Bronchial epithelial cell (primary cell): ENCODE measurements at regions not wholly inside any gene's neighbourhood (a gene's known extent, or its start where the extent isn't known, plus 50 kb on each side); places are given as distances from the start of the nearest gene placed in this dataset.

Experiments
- DNase-seq: peaks from one replicate; pipeline ENCODE4 v3.0.0-alpha.2; 2010; ENCODE audit warnings: low read depth
- FAIRE-seq: peaks from 2 replicates; lab custom pipeline; 2011; peaks lifted over from hg19 to GRCh38; lab: Jason Lieb, UNC
- H3K27me3 ChIP-seq: 2 replicates; pipeline ENCODE4 v1.5.1; 2011; ENCODE audit warnings: low read length; ENCODE audit not compliant: control insufficient read depth, insufficient read depth
- H3K36me3 ChIP-seq: 2 replicates; pipeline ENCODE4 v1.5.1; 2011; ENCODE audit warnings: low read length; ENCODE audit not compliant: control insufficient read depth, insufficient read depth
- H3K4me3 ChIP-seq: 2 replicates; pipeline ENCODE4 v1.5.1; 2011; ENCODE audit warnings: mild to moderate bottlenecking, low read depth, low read length, control low read depth
- TF ChIP-seq, protein P1 (sequence below): IDR thresholded peaks from 2 replicates; pipeline ENCODE4 v1.5.1; 2011; ENCODE audit warnings: mild to moderate bottlenecking, moderate library complexity, low read length, control low read depth, inconsistent platforms; ENCODE audit not compliant: insufficient read depth, severe bottlenecking

DNA sequence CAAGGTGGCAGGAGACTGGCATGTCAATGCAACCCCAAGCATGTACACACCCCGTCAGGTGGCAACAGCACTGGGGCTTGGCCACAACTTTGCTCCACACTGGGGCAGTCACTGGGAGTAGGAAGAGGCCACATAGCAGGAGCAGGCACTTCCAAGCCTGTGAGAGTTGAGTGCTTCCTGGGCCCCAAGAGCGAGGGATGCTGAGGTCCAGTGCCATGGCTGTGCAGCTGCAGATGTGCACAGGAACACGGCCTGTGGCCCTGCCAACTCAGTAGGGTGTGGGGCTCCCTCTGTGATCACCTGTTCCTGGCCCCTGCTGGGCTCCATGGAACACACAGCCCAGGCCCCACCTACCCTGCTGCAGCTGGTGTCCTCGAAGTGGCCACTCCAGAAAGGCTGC, 932.8 kb upstream of the SORCS1 start:
- FAIRE-seq, result no peak
- no peak for DNase-seq
- TF ChIP-seq, protein P1, sequence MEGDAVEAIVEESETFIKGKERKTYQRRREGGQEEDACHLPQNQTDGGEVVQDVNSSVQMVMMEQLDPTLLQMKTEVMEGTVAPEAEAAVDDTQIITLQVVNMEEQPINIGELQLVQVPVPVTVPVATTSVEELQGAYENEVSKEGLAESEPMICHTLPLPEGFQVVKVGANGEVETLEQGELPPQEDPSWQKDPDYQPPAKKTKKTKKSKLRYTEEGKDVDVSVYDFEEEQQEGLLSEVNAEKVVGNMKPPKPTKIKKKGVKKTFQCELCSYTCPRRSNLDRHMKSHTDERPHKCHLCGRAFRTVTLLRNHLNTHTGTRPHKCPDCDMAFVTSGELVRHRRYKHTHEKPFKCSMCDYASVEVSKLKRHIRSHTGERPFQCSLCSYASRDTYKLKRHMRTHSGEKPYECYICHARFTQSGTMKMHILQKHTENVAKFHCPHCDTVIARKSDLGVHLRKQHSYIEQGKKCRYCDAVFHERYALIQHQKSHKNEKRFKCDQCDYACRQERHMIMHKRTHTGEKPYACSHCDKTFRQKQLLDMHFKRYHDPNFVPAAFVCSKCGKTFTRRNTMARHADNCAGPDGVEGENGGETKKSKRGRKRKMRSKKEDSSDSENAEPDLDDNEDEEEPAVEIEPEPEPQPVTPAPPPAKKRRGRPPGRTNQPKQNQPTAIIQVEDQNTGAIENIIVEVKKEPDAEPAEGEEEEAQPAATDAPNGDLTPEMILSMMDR, result no peak
- no peaks in the 10 kb centered on the region for H3K36me3 ChIP-seq
- no peaks in the 10 kb centered on the region for H3K27me3 ChIP-seq
- no peak overlapping the region for H3K4me3 ChIP-seq

DNA sequence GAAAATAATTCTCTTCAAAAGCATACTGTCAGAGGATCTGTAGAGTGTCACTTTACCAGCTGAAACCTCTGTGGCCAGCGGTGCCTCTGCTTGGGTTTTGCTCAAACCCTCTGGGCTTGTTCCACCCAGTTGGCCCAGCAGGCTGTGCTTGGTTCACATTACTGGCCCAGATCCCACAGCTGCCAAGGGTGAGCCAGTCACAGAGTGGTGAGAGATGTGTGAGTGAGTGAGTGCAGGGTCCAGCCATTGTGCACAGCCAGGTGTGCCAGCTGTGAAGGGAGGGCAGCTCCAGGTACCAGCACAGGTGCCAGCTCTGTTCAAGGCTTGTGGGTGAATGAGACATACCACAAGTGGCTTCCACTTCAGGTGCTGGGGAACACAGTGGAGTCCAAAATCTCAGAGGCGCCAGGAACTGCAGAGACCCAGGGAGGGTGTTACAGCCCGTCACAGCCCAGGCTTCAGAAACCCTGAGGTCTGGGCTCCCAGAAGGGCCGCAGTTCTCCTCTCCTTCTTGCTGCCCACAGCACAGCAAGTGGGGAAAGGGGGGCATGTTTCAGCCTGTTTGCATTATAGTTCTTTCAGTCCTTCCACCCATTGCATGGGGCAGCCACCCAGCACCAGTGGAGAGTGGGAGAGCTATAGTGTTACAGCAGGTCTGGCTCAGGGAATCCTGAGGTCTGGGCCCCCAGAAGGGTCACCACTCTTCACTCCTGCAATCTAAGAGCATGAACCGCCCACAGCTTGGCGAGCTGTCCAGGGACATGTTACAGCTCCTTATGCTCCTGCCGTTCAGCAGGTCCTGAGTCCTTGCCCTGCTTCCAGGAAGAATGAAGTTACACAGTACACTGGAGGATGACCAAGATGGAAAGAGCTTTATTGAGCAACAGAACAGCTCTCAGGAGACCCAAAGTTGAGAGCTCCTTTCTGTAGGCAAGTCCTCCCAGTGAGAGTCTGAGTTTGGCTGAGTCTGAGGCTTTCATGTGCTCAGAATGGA, 931.7 kb upstream of the SORCS1 start:
- DNase-seq (peak; percentile 5), FAIRE-seq (no peak)
- TF ChIP-seq, protein P1, result no peak
- no peaks in the 10 kb centered on the region for H3K27me3 ChIP-seq
- H3K36me3 ChIP-seq, result no peaks in the 10 kb centered on the region
- H3K4me3 ChIP-seq, result no peak overlapping the region

DNA sequence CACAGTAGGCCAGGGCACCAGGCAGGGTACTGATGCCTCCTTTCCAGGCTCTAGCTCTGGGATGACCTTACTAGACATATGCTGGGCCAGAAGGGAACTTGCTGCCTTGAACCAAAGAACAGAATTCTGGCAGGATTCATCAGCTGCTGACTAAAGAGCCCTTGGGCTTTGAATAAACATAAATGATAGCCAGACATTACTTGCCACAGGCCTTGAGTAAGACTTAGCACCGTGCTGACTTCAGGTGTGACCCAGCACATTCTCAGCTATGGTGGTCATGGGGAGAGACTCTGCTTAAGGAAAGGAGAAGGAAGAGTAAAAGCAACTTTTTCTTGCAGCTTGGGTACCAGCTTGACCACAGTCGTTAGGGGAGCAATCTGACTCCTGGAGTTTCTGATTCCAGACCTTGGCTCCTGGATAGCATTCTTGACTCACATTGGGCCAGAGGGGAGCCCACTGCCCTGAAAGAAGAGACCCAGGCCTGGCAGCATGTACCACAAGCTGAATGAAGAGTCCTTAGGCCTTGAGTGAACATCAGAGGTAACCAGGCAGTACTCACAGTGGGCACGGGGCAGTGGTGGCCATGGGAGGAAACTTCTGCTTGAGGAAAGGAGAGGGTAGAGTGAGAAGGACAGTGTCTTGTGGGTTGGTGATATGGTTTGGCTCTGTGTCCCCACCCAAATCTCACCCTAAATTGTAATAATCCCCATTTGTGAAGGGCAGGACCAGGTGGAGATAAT, 926.1 kb upstream of the SORCS1 start:
- Histone ChIP-seq H3K27me3 (no peaks in the 10 kb centered on the region), H3K36me3 (no peaks in the 10 kb centered on the region), H3K4me3 (no peak overlapping the region)
- TF ChIP-seq, protein P1, result no peak
- DNase-seq, result peak; percentile 81
- FAIRE-seq, result no peak

DNA sequence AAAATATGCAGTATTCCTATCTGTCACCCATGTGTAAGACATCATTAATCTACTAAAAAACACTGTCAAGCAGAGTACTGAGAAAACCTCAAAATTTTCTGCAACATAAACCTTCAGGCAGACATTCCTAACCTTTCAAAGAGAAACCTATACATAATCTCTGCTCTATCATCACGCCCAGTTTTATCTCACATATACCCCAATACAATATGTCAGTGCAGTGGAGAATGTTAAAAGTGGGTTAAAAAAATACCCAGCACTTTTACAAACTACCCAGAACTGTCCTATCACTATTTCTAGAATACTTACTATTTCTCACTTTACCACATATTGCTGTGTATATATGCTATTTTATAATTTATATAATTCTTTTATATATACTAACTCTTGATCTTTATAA, 922.0 kb upstream of the SORCS1 start:
- DNase-seq (no peak), FAIRE-seq (no peak)
- TF ChIP-seq, protein P1, result no peak
- H3K4me3 ChIP-seq, result no peak overlapping the region
- H3K27me3 ChIP-seq, result no peaks in the 10 kb centered on the region
- H3K36me3 ChIP-seq, result no peaks in the 10 kb centered on the region

DNA sequence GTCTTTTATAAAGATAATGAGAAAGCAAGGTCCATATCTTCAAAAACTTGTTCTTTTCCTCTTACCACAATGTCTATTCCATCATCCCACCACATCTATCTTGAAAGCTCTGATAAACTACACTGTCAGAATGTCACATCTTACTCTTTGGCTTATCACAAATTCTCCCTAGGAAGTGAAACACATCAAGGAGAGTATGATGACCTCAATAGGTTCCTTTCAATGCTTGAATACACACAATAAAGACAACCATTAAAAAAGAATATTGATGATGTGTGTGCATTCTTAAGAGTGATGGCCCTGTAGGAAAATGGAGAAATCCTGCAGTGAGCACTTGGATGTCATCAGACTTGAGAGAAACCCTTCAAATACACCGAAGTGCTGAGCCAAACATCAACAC, 918.1 kb upstream of the SORCS1 start:
- no peaks in the 10 kb centered on the region for H3K36me3 ChIP-seq
- FAIRE-seq (no peak), DNase-seq (no peak)
- H3K27me3 ChIP-seq, result no peaks in the 10 kb centered on the region
- no peak overlapping the region for H3K4me3 ChIP-seq
- TF ChIP-seq, protein P1, result no peak
